ENCODE measurements at regions not wholly inside any gene's neighbourhood (a gene's known extent, or its start where the extent isn't known, plus 50 kb on each side); places are given as distances from the start of the nearest gene placed in this dataset.

GRCh38 chr6:22356362-22356940 lies 59.6 kb upstream of the PRL start:
- ChIA-PET POLR2A (no interaction called here), CTCF (no interaction called here)
- H3K4me1 ChIP-seq: no peaks in the 10 kb centered on the region
- H3K9me3 ChIP-seq: peaks cover under 1% of the 10 kb centered on the region; the same call in 1 of the 3 replicates
- H3K4me2 ChIP-seq: no peak overlapping the region
- no peak overlapping the region for H3K4me3 ChIP-seq
- ATAC-seq: no peak
- 100% methylated on average over 5 of the region's 28 CpGs for WGBS (ENCODE audit: missing lambda C conversion rate)
- DNase-seq (ENCODE audit: low read depth in 1 of 2, low spot score in 1 of 2): no peak
- TF ChIP-seq EHMT2 (IDR thresholded peaks at IDR 0.05; ENCODE audit: low read depth) (no peak), EHF (CRISPR knock-in tag; IDR thresholded peaks at IDR 0.05) (no peak), FOXS1 (CRISPR knock-in tag; IDR thresholded peaks at IDR 0.05) (no peak), ZSCAN20 (CRISPR knock-in tag; IDR thresholded peaks at IDR 0.05) (no peak), ELK1 (IDR thresholded peaks at IDR 0.05; ENCODE audit: low read depth, low read length) (no peak), HDAC2 (IDR thresholded peaks at IDR 0.05) (no peak), E2F6 (IDR thresholded peaks at IDR 0.05; ENCODE audit: borderline replicate concordance, low read depth) (no peak), CBX2 (IDR thresholded peaks at IDR 0.05; ENCODE audit: borderline replicate concordance, low read depth) (no peak), RFX5 (IDR thresholded peaks at IDR 0.05) (no peak), CEBPB (IDR thresholded peaks at IDR 0.05) (no peak), RARB (CRISPR knock-in tag; IDR thresholded peaks at IDR 0.05) (no peak), HOXA7 (CRISPR knock-in tag; IDR thresholded peaks at IDR 0.05) (no peak)
- no peak for FAIRE-seq
- no peak overlapping the region for H3K27ac ChIP-seq

GRCh38 chr6:22357724-22358189 lies 60.9 kb upstream of the PRL start:
- no peak for FAIRE-seq
- CTCF ChIA-PET: no interaction called here

GRCh38 chr6:22361576-22361975 lies 64.7 kb upstream of the PRL start:
- Histone ChIP-seq H3K4me3 (no peak overlapping the region), H3K4me2 (no peak overlapping the region), H3K27ac (no peak overlapping the region), H3K9me3 (peaks cover 5% of the 10 kb centered on the region; the same call in 1 of the 3 replicates), H3K4me1 (peaks cover 11% of the 10 kb centered on the region; the same call in 1 of the 3 replicates)
- ChIA-PET CTCF (no interaction called here), POLR2A (no interaction called here)
- WGBS (ENCODE audit: missing lambda C conversion rate): 82% methylated on average over 5 of the region's 5 CpGs
- TF ChIP-seq ELK1 (IDR thresholded peaks at IDR 0.05; ENCODE audit: low read depth, low read length) (no peak), EP300 (IDR thresholded peaks at IDR 0.05) (no peak), TFCP2L1 (CRISPR knock-in tag; IDR thresholded peaks at IDR 0.05) (no peak), ATOH8 (CRISPR knock-in tag; IDR thresholded peaks at IDR 0.05; ENCODE audit: low read depth) (no peak), ESRRA (IDR thresholded peaks at IDR 0.05; ENCODE audit: borderline replicate concordance, low read length) (no peak), BCL3 (IDR thresholded peaks at IDR 0.05) (no peak), CHD2 (IDR thresholded peaks at IDR 0.05; ENCODE audit: low read length, partially characterized antibody) (no peak), SMC3 (IDR thresholded peaks at IDR 0.05) (no peak)
- ATAC-seq (no peak), DNase-seq (ENCODE audit: low read depth in 1 of 2, low spot score in 1 of 2) (no peak), FAIRE-seq (no peak)

More at GRCh38 chr6:22357724-22358189, 60.9 kb upstream of the PRL start:
- POLR2A ChIA-PET: no interaction called here
- Histone ChIP-seq H3K4me1 (peaks cover 2% of the 10 kb centered on the region; the same call in 1 of the 3 replicates), H3K4me3 (no peak overlapping the region), H3K9me3 (peaks cover 5% of the 10 kb centered on the region; the same call in 1 of the 3 replicates), H3K27ac (no peak overlapping the region), H3K4me2 (no peak overlapping the region)
- TF ChIP-seq PHF8 (IDR thresholded peaks at IDR 0.05; ENCODE audit: borderline replicate concordance, low read depth): no peak
- TF ChIP-seq MAFK (IDR thresholded peaks at IDR 0.05; ENCODE audit: partially characterized antibody): no peak
- TF ChIP-seq RNF2 (IDR thresholded peaks at IDR 0.05; ENCODE audit: borderline replicate concordance, low read depth): no peak
- no peak for TF ChIP-seq CTCF (IDR thresholded peaks at IDR 0.05)
- no peak for DNase-seq (ENCODE audit: low read depth in 1 of 2, low spot score in 1 of 2)
- ATAC-seq: no peak
